IMR-90 (cell line): ENCODE measurements at regions not wholly inside any gene's neighbourhood (a gene's known extent, or its start where the extent isn't known, plus 50 kb on each side); places are given as distances from the start of the nearest gene placed in this dataset.

Source experiments
- ATAC-seq: fragments of 200-7000 bp; cut with Tn5 transposase; 2 replicates; pipeline ENCODE4 v1.9.1; 2020; ENCODE audit warnings: low read depth, mild to moderate bottlenecking, moderate library complexity
- BruUV-seq: library from RNA; stranded (reverse); fragments of 400-500 nt; replicated peaks from 2 replicates; lab custom pipeline; 2021; lab: Mats Ljungman, UMichigan
- CTCF ChIA-PET: fragments of 300-600 bp; formaldehyde crosslinking; extraction: SDS; loops from one replicate; lab custom pipeline; 2021; ENCODE audit warnings: antibody characterized with exemption; lab: Yijun Ruan, JAX
- POLR2A ChIA-PET: fragments of 300-600 bp; sonication (Branson Sonifier 250); formaldehyde crosslinking; loops from one replicate; lab custom pipeline; 2022; ENCODE audit warnings: antibody characterized with exemption; ENCODE audit not compliant: unreplicated experiment; lab: Charles Lee
- DNase-seq: peaks from one replicate; pipeline ENCODE4 v3.0.0; 2013
- H2AFZ ChIP-seq: replicated peaks from 2 replicates; pipeline ENCODE3; 2013; ENCODE audit warnings: low read length, mild to moderate bottlenecking; ENCODE audit not compliant: poor library complexity
- H2AK5ac ChIP-seq: 2 replicates; pipeline ENCODE4 v1.6.1; 2013; ENCODE audit warnings: low read depth, low read length, inconsistent platforms
- H2AK9ac ChIP-seq: replicated peaks from 2 replicates; pipeline ENCODE3; 2013; ENCODE audit warnings: mild to moderate bottlenecking, low read depth, low read length, moderate library complexity; ENCODE audit not compliant: poor library complexity
- H2BK120ac ChIP-seq: 2 replicates; pipeline ENCODE4 v1.6.1; 2013; ENCODE audit warnings: low read depth, low read length, inconsistent platforms
- H2BK15ac ChIP-seq: 3 replicates; pipeline ENCODE4 v1.6.1; 2013; ENCODE audit warnings: low read depth, low read length, inconsistent platforms
- H2BK20ac ChIP-seq: 2 replicates; pipeline ENCODE4 v1.6.1; 2013; ENCODE audit warnings: low read depth, mild to moderate bottlenecking, inconsistent platforms, low read length, moderate library complexity
- H2BK5ac ChIP-seq: 2 replicates; pipeline ENCODE4 v1.6.1; 2013; ENCODE audit warnings: mild to moderate bottlenecking, low read depth, low read length, inconsistent platforms; ENCODE audit not compliant: poor library complexity, severe bottlenecking
- H3K14ac ChIP-seq: replicated peaks from 2 replicates; pipeline ENCODE4 v1.6.1; 2013; ENCODE audit warnings: low read depth, low read length, inconsistent platforms
- H3K18ac ChIP-seq: 2 replicates; pipeline ENCODE4 v1.6.1; 2013; ENCODE audit warnings: low read depth, low read length, control low read depth
- H3K23ac ChIP-seq: 2 replicates; pipeline ENCODE4 v1.6.1; 2013; ENCODE audit warnings: low read depth, low read length, inconsistent platforms
- H3K27ac ChIP-seq: 2 replicates; pipeline ENCODE4 v1.5.1; 2013; ENCODE audit warnings: mild to moderate bottlenecking, control low read depth, low read length; ENCODE audit not compliant: insufficient read depth
- H3K27me3 ChIP-seq: 2 replicates; pipeline ENCODE4 v1.6.1; 2013; ENCODE audit warnings: low read length; ENCODE audit not compliant: control insufficient read depth, insufficient read depth
- H3K36me3 ChIP-seq: 2 replicates; pipeline ENCODE4 v1.6.1; 2013; ENCODE audit warnings: low read length, mixed read lengths; ENCODE audit not compliant: control insufficient read depth, insufficient read depth
- H3K4ac ChIP-seq: 2 replicates; pipeline ENCODE4 v1.6.1; 2013; ENCODE audit warnings: low read depth, low read length, inconsistent platforms
- H3K4me1 ChIP-seq: 2 replicates; pipeline ENCODE4 v1.6.1; 2013; ENCODE audit warnings: low read length, mixed read lengths; ENCODE audit not compliant: control insufficient read depth, insufficient read depth
- H3K4me2 ChIP-seq: 2 replicates; pipeline ENCODE4 v1.6.1; 2013; ENCODE audit warnings: low read depth, mild to moderate bottlenecking, control low read depth, low read length, moderate library complexity
- H3K4me3 ChIP-seq: 2 replicates; pipeline ENCODE4 v1.5.1; 2013; ENCODE audit warnings: low read depth, mild to moderate bottlenecking, control low read depth, low read length, moderate library complexity; ENCODE audit not compliant: insufficient read depth
- H3K56ac ChIP-seq: 2 replicates; pipeline ENCODE4 v1.6.1; 2013; ENCODE audit warnings: low read length, inconsistent platforms; ENCODE audit not compliant: insufficient read depth; ENCODE audit errors: extremely low read depth
- H3K79me1 ChIP-seq, 2 experiments: 2 replicates each; pipeline ENCODE4 v1.6.1; 2013; ENCODE audit warnings: low read length in 2 of 2, inconsistent platforms in 1 of 2, low read depth in 1 of 2
- H3K9ac ChIP-seq: 2 replicates; pipeline ENCODE4 v1.6.1; 2013; ENCODE audit warnings: low read depth, low read length, control low read depth
- H3K9me1 ChIP-seq: 2 replicates; pipeline ENCODE4 v1.6.1; 2013; ENCODE audit warnings: low read length, inconsistent platforms; ENCODE audit not compliant: insufficient read depth
- H3K9me3 ChIP-seq: 2 replicates; pipeline ENCODE4 v1.6.1; 2013; ENCODE audit warnings: low read length; ENCODE audit not compliant: control insufficient read depth, insufficient read depth
- H4K20me1 ChIP-seq: 2 replicates; pipeline ENCODE4 v1.6.1; 2013; ENCODE audit warnings: low read length, inconsistent platforms; ENCODE audit not compliant: insufficient read depth
- H4K5ac ChIP-seq: 2 replicates; pipeline ENCODE4 v1.6.1; 2013; ENCODE audit warnings: mild to moderate bottlenecking, low read depth, low read length, control low read depth
- H4K8ac ChIP-seq, 2 experiments: 2 replicates each; pipeline ENCODE4 v1.6.1; 2013; ENCODE audit warnings: low read depth in 2 of 2, low read length in 2 of 2, control low read depth in 1 of 2, inconsistent platforms in 1 of 2
- H4K91ac ChIP-seq: 2 replicates; pipeline ENCODE4 v1.6.1; 2013; ENCODE audit warnings: low read depth, low read length, inconsistent platforms; ENCODE audit not compliant: insufficient read depth
- NFE2L2 ChIP-seq: fragments of 150-350 bp; IDR thresholded peaks from 2 replicates; pipeline ENCODE4 v1.6.1; 2016; ENCODE audit warnings: low read depth, mild to moderate bottlenecking, low read length
- WGBS, 2 experiments: methylation state at CpG; one replicate each; pipeline versions ENCODE4 v1.1.5 to v1.1.7; 2013; ENCODE audit warnings: missing lambda C conversion rate in 2 of 2; ENCODE audit not compliant: insufficient read length in 1 of 2; ENCODE audit errors: extremely low coverage in 2 of 2; 5-methylcytosine and 5-hydroxymethylcytosine counted together
- dilution Hi-C: fragments of 300-500 bp; cut with HindIII; formaldehyde crosslinking; loops from one replicate; pipeline ENCODE4 v1.14.3; 2018; ENCODE audit warnings: low sequenced_read_pairs; ENCODE audit not compliant: unreplicated experiment
- in situ Hi-C: fragments of 300-500 bp; cut with MboI; formaldehyde crosslinking; loops from 3 replicates; pipeline ENCODE4 v1.14.3; 2019; ENCODE audit warnings: low sequenced_read_pairs, inconsistent platforms, mixed read lengths
- intact Hi-C: fragments of 100-400 bp; cut with micrococcal nuclease; formaldehyde crosslinking; loops from 2 replicates; pipeline ENCODE4 v1.10.0; 2022

DNA sequence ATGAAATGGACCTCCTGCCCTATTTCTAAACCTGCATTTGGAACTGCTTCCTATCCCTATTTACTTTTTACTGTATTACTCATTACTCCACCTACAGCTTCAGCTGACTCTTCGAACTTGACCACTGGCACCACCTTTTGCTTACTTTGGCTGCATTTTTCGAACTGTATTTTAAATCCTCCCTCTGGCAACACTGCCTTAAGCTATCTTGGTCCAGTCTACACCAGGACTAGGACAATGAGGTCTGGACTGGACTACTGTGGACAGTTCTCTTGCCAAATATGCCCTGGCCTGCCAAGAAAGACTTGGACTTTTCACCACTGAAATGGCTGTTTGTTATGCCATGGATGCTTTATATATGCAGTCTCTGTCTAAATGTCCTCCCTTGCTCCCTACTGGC, 328.1 kb downstream of the BTG1 start:
- H3K4me3 ChIP-seq, result no peak overlapping the region
- CTCF ChIA-PET, result no interaction called here
- no peak overlapping the region for H2AFZ ChIP-seq
- no peak overlapping the region for H4K5ac ChIP-seq
- no peaks in the 10 kb centered on the region for H4K20me1 ChIP-seq
- no peak overlapping the region for H2BK120ac ChIP-seq
- no peak overlapping the region for H4K8ac ChIP-seq
- 0 out of 2 replicates have a peak, but pooled peaks cover under 1% of the 10 kb centered on the region for H3K9me1 ChIP-seq
- H3K4me1 ChIP-seq, result no peaks in the 10 kb centered on the region
- no peak overlapping the region for H3K4me2 ChIP-seq
- H3K27ac ChIP-seq, result no peak overlapping the region
- no peak overlapping the region for H3K4ac ChIP-seq
- WGBS, 2 experiments, result no CpG with 5 or more reads among the region's 2 CpGs
- intact Hi-C loops (loop anchor here (10.0 kb wide), 2 partner anchors 247 to 837 kb away; no protein-coding TSS in a partner anchor), in situ Hi-C loops (loop anchor here (10.0 kb wide), 1 partner anchor 747 kb away; no protein-coding TSS in a partner anchor), dilution Hi-C loops (no loop called here)
- no peak overlapping the region for H4K91ac ChIP-seq
- BruUV-seq, result no TSS peak
- H3K14ac ChIP-seq, result no peak overlapping the region
- H3K9me3 ChIP-seq, result peaks cover 2% of the 10 kb centered on the region; the same call in 1 of the 2 replicates
- no peak overlapping the region for H2BK15ac ChIP-seq
- H3K23ac ChIP-seq, result no peak overlapping the region
- no peak overlapping the region for H3K18ac ChIP-seq
- H2BK20ac ChIP-seq, result no peak overlapping the region
- no peak for DNase-seq
- H3K56ac ChIP-seq, result no peak overlapping the region
- H3K9ac ChIP-seq, result no peak overlapping the region
- POLR2A ChIA-PET, result no interaction called here
- H3K79me1 ChIP-seq, result no peaks in the 10 kb centered on the region
- H2AK5ac ChIP-seq, result no peak overlapping the region
- no peaks in the 10 kb centered on the region for H3K27me3 ChIP-seq
- H2AK9ac ChIP-seq, result no peak overlapping the region
- no peaks in the 10 kb centered on the region for H3K36me3 ChIP-seq
- no peak overlapping the region for H2BK5ac ChIP-seq
- TF ChIP-seq NFE2L2, result no peak
- no peak for ATAC-seq
